GM19397 (cell line): ENCODE measurements at regions not wholly inside any gene's neighbourhood (a gene's known extent, or its start where the extent isn't known, plus 50 kb on each side); places are given as distances from the start of the nearest gene placed in this dataset.
"Not testable (repeated sequence)": the region's sequence is repeated elsewhere in the genome, so short reads cannot be mapped to it uniquely, and the experiment has no call there.

Source experiments
- ATAC-seq: cut with Tn5 transposase; IDR thresholded peaks from one replicate; pipeline ENCODE4 v1.9.1; 2021; ENCODE audit warnings: mild to moderate bottlenecking, moderate library complexity; ENCODE audit not compliant: unreplicated experiment

DNA sequence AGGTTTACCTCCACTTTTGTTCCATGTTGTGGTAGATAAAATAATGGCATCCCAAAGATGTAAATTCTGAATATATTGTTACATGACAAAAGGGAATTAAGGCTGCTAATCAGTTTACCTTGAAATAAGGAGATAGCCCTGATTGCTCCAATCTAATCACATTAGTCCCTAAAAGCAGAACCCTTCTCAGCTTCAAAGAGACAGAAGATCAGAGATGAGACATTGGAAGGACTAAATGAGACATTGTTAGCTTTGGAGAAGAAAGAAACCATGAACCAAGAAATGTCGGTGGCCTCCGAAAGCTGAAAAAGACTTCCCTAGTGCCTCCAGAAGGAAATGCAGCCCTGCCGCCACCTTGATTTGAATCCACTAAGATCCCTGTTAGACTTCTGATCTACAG lies 82.8 kb upstream of the PARP8 start:
- ATAC-seq = no peak

DNA sequence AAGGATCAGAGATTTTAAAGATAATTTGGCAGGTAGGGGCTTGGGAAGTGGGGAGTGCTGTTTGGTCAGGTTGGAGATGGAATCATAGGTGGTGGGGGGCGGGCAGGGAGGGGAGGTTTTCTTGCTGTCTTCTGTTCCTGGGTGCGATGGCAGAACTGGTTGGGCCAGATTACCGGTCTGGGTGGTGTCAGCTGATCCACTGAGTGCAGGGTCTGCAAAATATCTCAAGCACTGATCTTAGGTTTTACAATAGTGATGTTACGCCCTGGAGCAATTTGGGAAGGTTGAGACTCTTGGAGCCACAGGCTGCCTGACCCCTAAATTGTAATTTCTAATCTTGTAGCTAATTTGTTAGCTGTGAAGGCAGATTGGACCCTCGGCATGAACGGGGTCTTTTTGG lies 78.0 kb upstream of the PARP8 start:
- not testable (repeated sequence) for ATAC-seq

GRCh38 chr5:50590444-50591189 lies 75.8 kb upstream of the PARP8 start:
- ATAC-seq = not testable (repeated sequence)

DNA sequence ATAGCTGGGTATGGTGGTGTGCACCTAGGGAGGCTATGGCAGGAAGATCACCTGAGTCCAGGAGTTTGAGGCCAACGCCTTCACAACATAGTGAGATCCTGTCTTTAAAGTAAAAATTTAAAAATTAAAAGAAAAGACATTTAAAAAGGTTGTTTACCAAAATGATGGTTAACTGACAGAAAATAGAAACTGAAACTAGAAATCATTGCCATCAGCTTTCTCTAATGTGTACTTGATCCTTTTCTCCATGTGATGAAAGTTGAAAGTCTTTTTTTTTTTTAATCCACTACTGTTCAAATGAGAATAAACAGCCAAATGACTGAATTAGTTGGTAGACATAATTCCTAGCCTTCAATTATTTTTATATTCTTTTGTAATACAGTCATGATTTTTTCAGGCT lies 75.1 kb upstream of the PARP8 start:
- not testable (repeated sequence) for ATAC-seq

- no peak for ATAC-seq
Observed at GRCh38 chr5:50593681-50594080, 72.8 kb upstream of the PARP8 start.

- no peak for ATAC-seq
Observed at GRCh38 chr5:50595199-50595598, 71.2 kb upstream of the PARP8 start.

DNA sequence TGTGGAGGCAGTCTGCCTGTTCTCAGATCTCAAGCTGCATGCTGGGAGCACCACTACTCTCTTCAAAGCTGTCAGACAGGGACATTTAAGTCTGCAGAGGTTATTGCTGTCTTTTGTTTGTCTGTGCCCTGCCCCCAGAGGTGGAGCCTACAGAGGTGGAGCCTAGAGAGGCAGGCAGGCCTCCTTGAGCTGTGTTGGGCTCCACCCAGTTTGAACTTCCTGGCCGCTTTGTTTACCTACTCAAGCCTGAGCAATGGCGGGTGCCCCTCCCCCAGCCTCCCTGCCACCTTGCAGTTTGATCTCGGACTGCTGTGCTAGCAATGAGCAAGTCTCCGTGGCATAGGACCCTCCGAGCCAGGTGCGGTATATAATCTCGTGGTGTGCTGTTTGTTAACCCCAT lies 64.9 kb upstream of the PARP8 start:
- not testable (repeated sequence) for ATAC-seq

DNA sequence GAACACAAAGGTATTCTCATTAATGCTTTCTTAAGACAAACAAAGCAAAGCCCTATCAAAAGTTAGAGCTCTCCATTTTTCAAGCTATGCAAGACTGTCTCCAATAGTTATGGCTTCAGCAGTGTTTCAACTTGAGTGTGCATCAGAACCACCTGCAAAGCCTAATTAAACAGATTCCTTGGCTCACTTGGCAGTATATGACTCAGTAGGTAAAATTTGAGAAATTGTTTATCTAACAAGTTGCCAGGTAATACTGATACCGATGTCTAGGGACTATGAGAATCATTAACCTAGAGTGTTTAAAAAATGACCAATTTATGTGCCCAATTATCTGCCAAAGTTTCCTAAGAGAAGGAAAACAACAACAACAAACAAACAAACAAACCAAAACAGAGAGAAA lies 60.3 kb upstream of the PARP8 start:
- ATAC-seq = no peak

DNA sequence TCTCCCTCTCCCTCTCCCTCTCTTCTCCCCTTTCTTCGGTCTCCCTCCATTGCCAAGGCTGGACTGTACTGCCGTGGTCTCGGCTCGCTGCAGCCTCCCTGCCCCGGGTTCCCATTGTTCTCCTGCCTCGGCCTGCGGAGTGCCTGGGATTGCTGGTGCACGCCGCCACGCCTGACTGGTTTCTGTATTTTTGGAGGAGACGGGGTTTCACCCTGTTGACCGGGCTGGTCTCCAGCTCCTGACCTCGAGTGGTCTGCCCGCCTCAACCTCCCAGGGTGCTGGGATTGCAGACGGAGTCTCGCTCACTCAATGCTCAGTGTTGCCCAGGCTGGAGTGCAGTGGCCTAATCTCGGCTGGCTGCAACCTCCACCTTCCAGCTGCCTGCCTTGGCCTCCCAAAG lies 59.0 kb upstream of the PARP8 start:
- not testable (repeated sequence) for ATAC-seq

GRCh38 chr5:50607953-50608705 lies 58.3 kb upstream of the PARP8 start:
- not testable (repeated sequence) for ATAC-seq

DNA sequence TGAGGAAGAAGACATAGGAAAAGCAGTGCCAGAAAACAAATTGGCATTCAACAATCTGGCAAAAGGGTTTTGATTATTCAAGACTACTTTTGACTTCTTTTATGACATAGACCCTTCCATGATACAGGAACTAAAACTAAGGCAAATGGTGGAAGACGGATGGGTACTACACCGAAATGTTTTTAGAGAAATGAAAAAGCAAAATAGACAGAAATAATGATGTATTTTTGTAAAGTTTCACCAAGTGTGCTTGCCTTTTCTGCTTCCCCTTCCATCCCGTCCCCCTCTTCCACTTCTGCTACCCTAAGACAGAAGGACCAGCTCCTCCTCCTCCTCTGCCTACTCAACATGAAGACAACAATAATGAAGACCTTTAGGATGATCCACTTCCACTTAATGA lies 53.4 kb upstream of the PARP8 start:
- ATAC-seq = not testable (repeated sequence)
